Activated T-helper 2 cell treated with anti-CD3 and anti-CD28 coated beads, Interferon-gamma antibody, Interleukin-2, Interleukin-4, amounts not matched to agents 10 μg/mL and 5 μg/mL and 100 μg/mL, durations not matched to agents 14 hours and 24 hours and 36 hours (primary cell): ENCODE measurements at regions not wholly inside any gene's neighbourhood (a gene's known extent, or its start where the extent isn't known, plus 50 kb on each side); places are given as distances from the start of the nearest gene placed in this dataset.

Source experiments
- DNase-seq: peaks from one replicate; pipeline ENCODE4 v3.0.0; 2021; ENCODE audit warnings: low spot score
- H3K27ac Mint-ChIP-seq: one replicate; pipeline ENCODE4 v1.8.0; 2021; ENCODE audit warnings: mixed read lengths
- H3K27me3 Mint-ChIP-seq: one replicate; pipeline ENCODE4 v1.8.0; 2021; ENCODE audit warnings: low read depth, mixed read lengths
- H3K36me3 Mint-ChIP-seq: one replicate; pipeline ENCODE4 v1.8.0; 2021; ENCODE audit warnings: low read depth, mixed read lengths
- H3K4me1 Mint-ChIP-seq: one replicate; pipeline ENCODE4 v1.8.0; 2021; ENCODE audit warnings: low read depth, mixed read lengths
- H3K4me3 Mint-ChIP-seq: one replicate; pipeline ENCODE4 v1.8.0; 2021; ENCODE audit warnings: low read depth, mild to moderate bottlenecking, moderate library complexity, mixed read lengths
- H3K9me3 Mint-ChIP-seq: one replicate; pipeline ENCODE4 v1.8.0; 2021; ENCODE audit warnings: mixed read lengths
- intact Hi-C: fragments of 100-400 bp; cut with micrococcal nuclease; formaldehyde crosslinking; loops from one replicate; pipeline ENCODE4 v1.15.1; 2023

DNA sequence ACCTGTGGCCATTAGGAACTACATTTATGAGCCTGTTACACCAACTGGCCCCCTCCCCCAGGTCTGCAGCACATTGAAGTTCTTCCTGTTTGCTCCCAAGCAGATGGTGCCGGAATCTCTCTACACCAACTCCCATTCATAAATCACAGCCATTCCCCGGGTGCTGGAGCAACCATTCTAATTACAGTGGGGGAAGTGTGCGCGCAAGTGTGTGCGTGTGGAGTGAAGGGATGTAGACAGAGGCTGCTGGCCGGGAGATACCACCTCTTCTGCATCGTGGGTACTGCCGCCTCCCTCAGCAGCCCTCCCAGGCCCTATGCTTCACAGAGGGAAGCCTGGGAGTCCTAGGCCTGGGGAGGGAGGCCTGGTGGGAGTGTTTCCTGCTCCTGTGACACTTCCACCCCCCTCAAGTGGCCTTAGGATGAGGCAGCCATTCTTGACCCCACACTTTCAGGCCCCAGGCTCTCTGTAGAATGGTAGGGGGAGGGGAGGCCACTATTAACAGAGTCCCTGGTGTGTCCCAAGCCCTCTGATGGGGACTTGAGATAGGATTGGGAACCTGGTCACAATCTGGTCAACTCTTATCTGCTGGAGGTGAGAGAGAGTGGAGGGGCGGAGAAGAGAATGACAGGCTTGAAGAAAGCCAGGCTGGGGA lies 69.1 kb downstream of the MAGEF1 start:
- Mint-ChIP-seq H3K4me3 (no peak overlapping the region), H3K4me1 (peaks cover 4% of the 10 kb centered on the region), H3K27me3 (peaks cover 3% of the 10 kb centered on the region), H3K9me3 (no peaks in the 10 kb centered on the region), H3K27ac (no peak overlapping the region), H3K36me3 (no peaks in the 10 kb centered on the region)
- no peak for DNase-seq
- intact Hi-C loops = no loop called here

DNA sequence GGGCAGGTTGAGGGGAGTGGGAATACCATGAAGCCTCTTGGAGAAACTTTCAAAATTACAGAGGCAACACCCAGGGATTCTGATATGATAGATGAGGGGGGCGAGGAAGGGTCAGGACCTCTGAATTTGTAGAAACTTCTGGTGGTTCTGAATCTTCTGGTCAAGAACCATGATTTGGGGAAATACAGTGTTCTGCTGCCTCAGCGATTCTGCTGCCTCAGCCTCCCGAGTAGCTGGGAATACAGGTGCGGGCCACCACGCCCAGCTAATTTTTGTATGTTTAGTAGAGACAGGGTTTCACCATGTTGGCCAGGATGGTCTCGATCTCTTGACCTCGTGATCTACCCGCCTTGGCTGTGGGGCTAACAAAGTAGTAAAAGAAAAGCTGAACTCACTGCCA lies 70.4 kb downstream of the MAGEF1 start:
- Mint-ChIP-seq H3K27ac (no peak overlapping the region), H3K4me1 (peaks cover 4% of the 10 kb centered on the region), H3K36me3 (no peaks in the 10 kb centered on the region), H3K27me3 (peaks cover 3% of the 10 kb centered on the region), H3K4me3 (no peak overlapping the region), H3K9me3 (no peaks in the 10 kb centered on the region)
- no peak for DNase-seq
- intact Hi-C loops = no loop called here

DNA sequence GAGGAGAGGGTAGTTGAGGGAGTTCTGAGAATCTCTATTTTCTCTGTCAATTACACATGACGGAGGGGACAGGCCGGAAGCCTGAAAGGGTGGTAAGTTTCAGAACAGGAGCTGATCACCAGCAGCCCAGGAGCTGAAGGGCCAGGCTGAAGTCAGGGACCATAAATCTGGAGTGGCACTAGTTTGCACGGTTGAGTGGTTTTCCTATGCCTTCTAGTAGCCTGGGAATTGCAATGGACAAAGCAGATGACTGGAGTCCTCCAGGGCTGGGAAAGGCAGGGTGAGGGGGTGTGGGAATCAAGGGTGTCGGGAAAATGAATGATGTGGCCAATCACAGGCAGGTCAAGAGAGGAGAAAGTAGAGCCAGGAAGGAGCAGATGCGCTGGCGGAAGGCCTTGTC lies 72.5 kb downstream of the MAGEF1 start:
- peaks cover 9% of the 10 kb centered on the region for H3K27me3 Mint-ChIP-seq
- intact Hi-C loops = no loop called here

DNA sequence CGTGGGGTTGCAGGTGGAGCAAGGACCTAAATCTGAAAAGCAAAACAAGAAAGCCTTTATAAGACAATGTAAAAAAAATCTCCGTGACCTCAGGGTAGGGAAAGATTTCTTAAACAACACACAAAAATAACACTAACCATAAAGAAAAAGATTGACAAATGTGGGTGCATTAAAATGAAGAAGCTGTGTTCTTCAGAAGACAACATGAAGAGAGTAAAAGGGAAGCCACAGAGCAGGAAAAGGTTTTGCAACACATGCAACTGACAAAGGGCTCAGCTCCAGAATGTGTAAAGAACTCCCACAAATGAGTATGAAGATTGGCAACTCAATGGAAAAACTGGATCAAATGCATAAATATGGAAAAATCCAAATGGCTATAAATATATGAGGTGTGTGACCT lies 74.2 kb downstream of the MAGEF1 start:
- no peak overlapping the region for H3K27ac Mint-ChIP-seq
- H3K36me3 Mint-ChIP-seq = no peaks in the 10 kb centered on the region
- peaks cover 9% of the 10 kb centered on the region for H3K4me1 Mint-ChIP-seq
- H3K4me3 Mint-ChIP-seq = no peak overlapping the region
- H3K27me3 Mint-ChIP-seq = peaks cover 9% of the 10 kb centered on the region
- no peaks in the 10 kb centered on the region for H3K9me3 Mint-ChIP-seq
- no peak for DNase-seq
- intact Hi-C loops = loop anchor here (1.0 to 2.0 kb wide), 3 partner anchors 74 to 175 kb away; partner anchors contain the start of gene VPS8

More for the DNA sequence above, 72.5 kb downstream of the MAGEF1 start:
- Mint-ChIP-seq H3K27ac (no peak overlapping the region), H3K4me1 (peaks cover 9% of the 10 kb centered on the region), H3K4me3 (no peak overlapping the region), H3K36me3 (no peaks in the 10 kb centered on the region), H3K9me3 (no peaks in the 10 kb centered on the region)
- DNase-seq = no peak

DNA sequence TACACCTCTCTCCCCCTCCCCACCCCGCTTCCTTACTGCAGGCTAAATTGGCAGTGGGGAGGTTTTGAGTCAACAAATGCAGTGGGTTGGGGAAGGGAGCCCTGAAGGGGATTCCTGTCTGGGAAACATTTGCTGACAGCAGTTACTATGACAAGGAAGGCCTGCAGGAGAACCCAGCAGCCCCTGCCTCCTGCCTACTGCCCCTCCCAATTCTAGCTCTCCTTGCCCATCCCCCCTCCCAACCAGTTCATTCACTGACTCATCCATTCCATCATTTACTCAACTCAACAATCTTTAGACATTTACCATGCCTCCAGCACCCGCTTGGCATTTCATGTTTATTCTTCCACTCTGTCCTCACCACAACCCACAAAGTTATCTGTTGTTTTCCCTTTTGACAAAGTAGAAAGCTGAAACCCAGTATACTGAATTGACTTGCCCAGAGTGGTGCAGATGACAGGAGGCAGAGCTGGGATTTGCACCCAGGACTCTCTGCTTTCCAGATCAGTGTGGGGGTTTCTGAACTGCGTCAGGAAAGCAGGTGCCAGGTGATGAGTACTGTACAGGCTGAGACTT lies 75.0 kb downstream of the MAGEF1 start:
- H3K9me3 Mint-ChIP-seq = no peaks in the 10 kb centered on the region
- H3K4me1 Mint-ChIP-seq = peaks cover 6% of the 10 kb centered on the region
- no peaks in the 10 kb centered on the region for H3K36me3 Mint-ChIP-seq
- DNase-seq = peak; percentile 39
- no peak overlapping the region for H3K27ac Mint-ChIP-seq
- intact Hi-C loops = loop anchor here (1.0 to 2.0 kb wide), 4 partner anchors 20 to 176 kb away; partner anchors contain the start of gene VPS8
- H3K4me3 Mint-ChIP-seq = no peak overlapping the region
- H3K27me3 Mint-ChIP-seq = peaks cover 12% of the 10 kb centered on the region

DNA sequence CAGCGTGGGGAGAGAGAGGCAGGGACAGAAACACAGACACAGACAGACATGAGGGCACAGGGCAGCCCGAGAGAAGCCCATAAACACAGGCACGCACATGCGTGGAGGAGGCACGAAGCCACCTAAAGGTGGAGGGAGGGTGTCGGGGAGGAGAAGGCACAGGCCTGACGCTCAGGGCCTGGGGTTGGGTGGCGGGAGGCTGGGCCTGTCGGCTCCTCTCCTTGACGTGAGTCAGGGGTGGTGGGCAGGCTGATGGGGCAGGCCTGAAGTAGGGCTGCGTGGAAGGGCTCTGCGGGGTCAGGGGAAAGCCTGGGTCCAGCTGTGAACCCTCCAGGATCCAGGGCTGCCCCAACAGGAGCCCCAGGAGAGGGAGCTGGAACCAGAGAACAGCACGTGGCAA lies 74.2 kb downstream of the EPHB3 start:
- H3K27me3 Mint-ChIP-seq = peaks cover 12% of the 10 kb centered on the region
- peak overlapping the region; percentile 60 for H3K27ac Mint-ChIP-seq
- no peaks in the 10 kb centered on the region for H3K9me3 Mint-ChIP-seq
- H3K4me3 Mint-ChIP-seq = no peak overlapping the region
- H3K4me1 Mint-ChIP-seq = peaks cover 4% of the 10 kb centered on the region
- no peaks in the 10 kb centered on the region for H3K36me3 Mint-ChIP-seq
- intact Hi-C loops = loop anchor here (1.0 to 2.0 kb wide), 2 partner anchors 22 to 177 kb away; partner anchors contain the start of gene VPS8
- no peak for DNase-seq

DNA sequence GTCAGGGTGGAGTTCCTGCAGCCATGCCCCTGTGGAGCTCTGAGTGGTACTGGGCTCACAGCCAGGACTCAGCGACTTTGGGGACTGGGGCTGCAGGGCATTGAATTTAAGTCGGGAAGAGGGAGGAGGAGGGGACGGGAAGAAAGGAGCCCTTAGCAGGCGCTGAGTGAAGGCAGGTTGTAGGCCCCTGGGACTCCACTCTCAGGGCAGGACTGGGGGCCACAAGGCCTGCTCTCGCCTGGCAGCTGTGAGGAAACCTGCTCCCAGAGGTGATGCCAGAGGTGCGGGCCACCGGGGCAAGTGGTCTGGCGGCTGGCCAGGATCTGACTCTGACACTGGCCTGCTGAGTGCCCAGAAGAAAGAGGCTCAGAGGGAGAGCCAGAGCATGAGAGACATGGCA lies 73.5 kb downstream of the EPHB3 start:
- Mint-ChIP-seq H3K27me3 (peaks cover 12% of the 10 kb centered on the region), H3K36me3 (no peaks in the 10 kb centered on the region), H3K27ac (peak overlapping the region; percentile 60), H3K4me3 (no peak overlapping the region), H3K4me1 (peaks cover 4% of the 10 kb centered on the region), H3K9me3 (no peaks in the 10 kb centered on the region)
- intact Hi-C loops = no loop called here
- no peak for DNase-seq

DNA sequence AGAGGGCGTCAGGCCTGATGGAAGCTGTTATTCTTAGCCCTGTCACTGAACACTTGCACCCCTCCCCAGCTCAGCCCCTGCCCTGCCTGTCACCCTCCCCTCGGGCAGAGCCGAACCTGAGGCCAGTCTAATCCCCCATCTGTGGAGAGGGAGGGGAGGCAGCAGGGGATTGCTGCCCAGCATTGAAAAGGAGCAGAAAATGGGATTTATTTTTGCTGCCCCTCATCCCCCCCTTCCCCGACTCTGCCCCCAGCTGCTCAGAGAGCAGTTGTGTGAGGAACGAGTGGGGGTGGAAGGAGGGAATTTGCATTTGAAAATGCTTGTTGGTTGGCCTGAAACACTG lies 71.6 kb downstream of the EPHB3 start:
- H3K4me1 Mint-ChIP-seq = peaks cover 4% of the 10 kb centered on the region
- no peak for DNase-seq
- H3K27me3 Mint-ChIP-seq = peaks cover 12% of the 10 kb centered on the region
- no peaks in the 10 kb centered on the region for H3K9me3 Mint-ChIP-seq
- no peak overlapping the region for H3K27ac Mint-ChIP-seq
- intact Hi-C loops = no loop called here
- H3K4me3 Mint-ChIP-seq = no peak overlapping the region
- H3K36me3 Mint-ChIP-seq = no peaks in the 10 kb centered on the region

DNA sequence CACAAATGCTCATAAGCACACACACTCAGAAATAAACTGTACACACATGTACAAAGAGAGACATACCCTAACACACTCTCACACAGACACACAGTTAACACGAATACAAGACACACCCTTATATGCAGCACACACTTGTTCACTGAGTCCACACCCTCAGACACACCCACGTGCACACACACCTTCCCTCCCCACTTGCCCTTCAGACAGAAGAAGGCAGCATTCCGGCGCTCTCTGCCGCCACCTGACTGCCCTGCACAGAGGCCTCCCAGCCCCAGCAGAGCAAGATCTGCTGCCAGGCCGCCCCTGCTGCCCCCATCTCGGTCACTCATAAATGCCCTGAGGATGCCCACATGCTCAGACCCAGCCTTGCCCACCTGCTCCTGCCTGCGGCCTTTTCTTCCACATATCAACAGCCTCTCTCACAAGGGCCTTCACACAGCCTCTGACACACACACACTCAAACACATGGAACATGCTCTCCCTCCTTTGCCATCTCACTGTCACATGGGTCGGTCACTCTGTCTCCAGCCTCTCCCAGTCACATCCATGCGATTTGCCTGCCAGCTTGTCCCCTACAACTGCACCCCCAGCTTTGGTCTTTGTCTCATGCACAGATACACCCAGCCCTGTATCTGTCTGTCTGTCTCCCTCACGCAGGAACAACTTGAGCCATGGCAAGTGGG lies 71.1 kb downstream of the EPHB3 start:
- H3K4me3 Mint-ChIP-seq = no peak overlapping the region
- peaks cover 4% of the 10 kb centered on the region for H3K4me1 Mint-ChIP-seq
- H3K36me3 Mint-ChIP-seq = no peaks in the 10 kb centered on the region
- no peak overlapping the region for H3K27ac Mint-ChIP-seq
- DNase-seq = no peak
- no peaks in the 10 kb centered on the region for H3K9me3 Mint-ChIP-seq
- H3K27me3 Mint-ChIP-seq = peaks cover 14% of the 10 kb centered on the region
- intact Hi-C loops = no loop called here
